ENCODE measurements at regions not wholly inside any gene's neighbourhood (a gene's known extent, or its start where the extent isn't known, plus 50 kb on each side); places are given as distances from the start of the nearest gene placed in this dataset.

DNA sequence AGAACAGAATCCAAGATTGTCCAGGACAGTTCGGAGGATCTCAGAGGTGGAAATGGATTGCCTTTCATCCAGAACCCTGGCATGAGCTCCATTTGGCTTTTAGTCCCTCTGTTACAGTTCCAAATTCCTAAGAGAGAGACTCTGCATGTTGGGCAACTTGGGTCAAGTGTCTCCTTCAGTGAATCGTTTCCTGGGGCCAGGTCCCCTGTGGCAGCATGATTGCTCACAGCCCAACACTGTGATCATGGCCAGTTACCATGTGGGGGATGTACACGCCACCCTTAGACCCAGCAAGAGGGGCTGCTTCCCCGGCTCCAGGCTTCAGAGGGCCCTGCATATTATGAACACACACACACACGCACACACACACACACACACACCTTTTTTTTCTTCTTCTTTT is 118.6 kb upstream of the GLI2 start:
- DNase-seq, result no peak

DNA sequence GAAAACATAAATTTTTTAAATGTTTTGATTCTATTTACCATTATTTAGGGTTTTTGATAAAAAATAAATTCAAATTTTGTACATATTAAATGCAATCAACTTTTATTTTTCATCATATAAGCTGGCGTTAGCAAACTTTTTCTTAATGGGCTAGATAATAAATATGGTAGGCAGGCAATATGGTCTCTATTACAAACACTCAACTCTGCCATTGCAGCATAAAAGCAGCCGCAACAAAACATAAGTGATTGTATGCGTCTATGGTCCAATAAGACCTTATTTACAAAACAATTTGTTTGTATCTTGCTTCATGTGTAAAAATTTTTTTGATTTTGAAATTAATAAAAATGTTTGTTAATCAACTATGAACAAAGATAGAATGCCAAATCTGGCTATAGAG is 116.8 kb upstream of the GLI2 start:
- DNase-seq, result no peak

GRCh38 chr2:120619579-120619978 is 116.1 kb upstream of the GLI2 start:
- DNase-seq, result no peak

- DNase-seq, result no peak
Measured at GRCh38 chr2:120620025-120620793, 115.5 kb upstream of the GLI2 start.

DNA sequence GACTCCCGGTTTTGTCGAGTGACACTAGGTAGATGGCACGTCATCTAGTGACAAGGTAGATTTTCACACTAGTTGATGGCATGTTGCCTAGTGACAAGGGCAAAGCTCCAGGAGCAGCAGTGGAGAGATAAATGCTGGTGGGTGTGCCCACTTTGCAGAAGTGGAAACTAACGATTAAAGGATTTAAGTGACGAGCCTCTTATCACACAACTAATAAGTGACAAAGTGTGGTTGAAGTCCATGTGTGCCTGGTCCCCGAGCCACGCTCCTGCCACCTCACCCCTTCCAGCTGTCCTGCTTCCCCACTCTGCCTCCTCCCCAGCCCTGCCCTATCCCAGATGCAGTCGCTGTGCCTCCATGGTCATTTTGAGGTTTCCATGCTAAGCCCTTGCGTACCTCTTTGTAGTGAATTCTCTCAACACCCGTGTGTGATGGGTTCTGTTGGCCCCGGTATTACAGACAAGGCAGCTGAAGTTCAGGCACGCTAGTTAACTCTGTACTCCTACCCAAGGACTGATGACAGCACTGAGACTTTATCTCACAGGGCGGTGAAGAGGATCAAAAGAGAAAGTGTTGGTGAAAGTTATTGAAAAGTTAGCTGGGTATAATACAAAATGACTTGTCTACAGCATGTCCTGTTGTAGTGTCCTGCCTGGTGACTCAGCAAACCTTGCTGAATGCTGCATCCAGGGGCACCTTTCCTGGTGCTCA is 113.4 kb upstream of the GLI2 start:
- DNase-seq, result no peak

DNA sequence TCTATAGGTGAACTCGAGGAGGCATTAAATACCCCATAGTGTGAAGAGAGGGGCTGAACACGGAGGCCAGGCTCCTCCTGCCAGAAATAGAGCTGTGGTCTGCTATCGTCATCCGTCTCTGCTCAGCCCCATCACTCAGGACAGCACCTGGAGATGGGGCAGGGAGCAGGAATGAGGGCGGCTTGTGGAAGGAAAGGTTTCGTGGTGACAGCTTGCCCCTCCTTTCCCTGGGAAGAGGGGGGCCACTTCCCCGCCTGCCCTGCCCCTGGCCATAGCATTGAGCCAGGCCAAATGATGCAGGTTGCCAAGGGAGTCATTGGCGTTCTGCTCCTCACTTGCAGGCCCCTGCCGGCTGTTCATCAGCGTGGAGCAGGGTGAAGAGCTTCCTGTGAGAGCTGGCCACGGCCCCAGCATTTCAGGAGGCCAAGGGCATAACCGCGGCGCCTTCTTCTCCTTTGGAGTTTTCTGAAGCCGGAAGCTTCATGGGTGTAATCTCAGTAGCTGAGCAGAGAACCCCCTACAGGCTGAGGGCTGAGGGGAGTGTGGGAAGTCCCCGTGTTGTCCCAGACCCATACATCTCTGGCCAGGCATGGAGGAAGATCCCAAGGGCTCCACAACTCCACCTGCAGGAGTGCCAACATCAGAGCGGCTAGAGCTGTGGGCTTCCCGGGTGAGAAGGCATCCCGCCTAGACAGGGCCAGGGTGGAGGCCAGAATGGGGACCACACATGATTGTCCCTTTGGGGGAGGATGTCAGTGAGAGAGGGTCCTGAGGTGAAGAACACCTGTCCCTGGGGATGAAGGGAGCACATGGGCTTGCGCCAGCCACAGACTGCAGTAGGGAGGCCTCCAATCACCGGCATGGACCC is 112.5 kb upstream of the GLI2 start:
- DNase-seq, result no peak

DNA sequence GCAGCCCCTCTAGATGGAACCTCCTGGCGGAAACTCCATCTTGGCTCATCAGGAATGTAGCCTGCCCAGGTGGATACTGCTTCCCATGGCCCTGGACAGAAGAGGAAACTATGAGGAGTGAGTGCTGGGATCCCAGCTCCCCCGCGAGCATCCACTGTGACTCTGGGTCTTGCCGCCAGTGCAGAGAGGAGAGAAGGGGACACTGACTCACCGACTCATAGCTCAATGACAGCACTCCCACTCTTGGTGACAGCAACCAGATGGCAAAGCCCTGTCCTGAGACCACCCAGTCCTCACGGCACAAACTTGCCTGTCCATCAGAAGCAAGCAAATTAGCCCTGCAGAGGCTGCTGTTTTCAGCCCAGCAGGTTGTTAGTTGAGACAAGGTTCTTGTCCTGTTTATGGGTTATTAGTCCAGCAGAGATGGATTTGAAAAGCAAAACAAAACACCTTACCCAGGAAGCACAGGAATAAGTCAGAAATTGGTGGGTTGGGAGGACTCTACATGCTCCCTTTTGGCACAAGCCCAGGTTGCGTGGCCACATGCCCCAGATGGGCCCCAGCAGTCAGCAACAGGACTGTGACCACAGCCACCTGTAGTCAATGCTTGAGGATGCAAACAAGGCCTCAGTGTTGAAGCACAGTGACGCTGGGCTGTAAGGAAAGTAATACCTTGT is 111.5 kb upstream of the GLI2 start:
- DNase-seq, result no peak

DNA sequence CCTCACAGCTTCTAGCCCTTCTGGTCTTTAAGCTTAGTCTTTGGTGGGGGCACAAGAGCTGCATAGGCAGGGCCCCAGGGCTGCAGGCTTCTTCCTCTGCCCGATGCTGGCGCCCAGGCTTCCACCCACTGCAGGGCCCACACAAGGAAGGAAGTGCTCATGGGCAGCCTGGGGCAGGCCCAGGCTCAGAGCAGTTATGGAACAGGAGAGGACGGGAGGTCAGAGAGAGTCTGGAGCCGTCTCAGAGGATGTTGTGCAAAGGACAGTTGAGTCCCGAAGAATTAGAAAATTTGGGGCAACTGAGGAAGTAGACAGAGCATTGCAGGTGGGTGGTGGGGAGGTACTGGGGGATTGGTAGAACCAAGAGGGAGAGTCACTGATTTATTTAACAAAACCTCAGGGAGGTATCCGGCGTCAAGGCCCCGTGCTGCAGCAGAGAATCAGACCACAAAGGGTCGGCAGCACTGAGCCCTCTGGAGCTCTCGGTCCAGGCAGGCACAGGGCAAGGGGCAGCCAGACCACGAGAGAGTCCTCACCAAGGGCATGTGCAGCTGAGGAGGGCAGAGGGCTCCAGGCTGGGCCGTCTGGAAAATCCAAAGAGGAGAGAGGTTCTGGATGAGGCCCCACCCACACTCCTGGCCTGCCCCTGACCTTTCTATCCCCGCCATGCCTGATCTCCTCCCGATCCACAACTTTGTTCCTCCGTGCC is 110.8 kb upstream of the GLI2 start:
- no peak for DNase-seq

GRCh38 chr2:120625865-120626560 is 109.7 kb upstream of the GLI2 start:
- peak; percentile 1 for DNase-seq

DNA sequence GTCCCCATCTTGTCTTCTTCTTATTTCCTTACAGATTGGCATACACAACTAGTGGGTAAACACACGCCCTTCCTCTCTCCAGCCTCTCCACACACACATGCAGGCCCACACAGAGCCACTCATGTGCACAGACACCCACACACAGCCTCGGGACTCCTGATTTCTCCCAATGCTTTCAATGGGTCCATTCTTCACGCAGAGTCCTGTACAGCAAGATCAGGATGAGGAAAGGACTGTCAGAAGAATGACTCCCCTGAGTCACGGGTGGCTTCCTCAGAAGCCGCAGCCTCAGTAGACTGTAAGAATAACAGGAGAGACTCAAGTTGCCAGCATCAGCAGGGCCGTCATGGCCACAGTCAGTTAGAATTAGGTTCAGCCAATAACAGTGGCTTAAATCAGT is 109.1 kb upstream of the GLI2 start:
- no peak for DNase-seq

GRCh38 chr2:120628248-120628647 is 107.4 kb upstream of the GLI2 start:
- DNase-seq, result no peak

DNA sequence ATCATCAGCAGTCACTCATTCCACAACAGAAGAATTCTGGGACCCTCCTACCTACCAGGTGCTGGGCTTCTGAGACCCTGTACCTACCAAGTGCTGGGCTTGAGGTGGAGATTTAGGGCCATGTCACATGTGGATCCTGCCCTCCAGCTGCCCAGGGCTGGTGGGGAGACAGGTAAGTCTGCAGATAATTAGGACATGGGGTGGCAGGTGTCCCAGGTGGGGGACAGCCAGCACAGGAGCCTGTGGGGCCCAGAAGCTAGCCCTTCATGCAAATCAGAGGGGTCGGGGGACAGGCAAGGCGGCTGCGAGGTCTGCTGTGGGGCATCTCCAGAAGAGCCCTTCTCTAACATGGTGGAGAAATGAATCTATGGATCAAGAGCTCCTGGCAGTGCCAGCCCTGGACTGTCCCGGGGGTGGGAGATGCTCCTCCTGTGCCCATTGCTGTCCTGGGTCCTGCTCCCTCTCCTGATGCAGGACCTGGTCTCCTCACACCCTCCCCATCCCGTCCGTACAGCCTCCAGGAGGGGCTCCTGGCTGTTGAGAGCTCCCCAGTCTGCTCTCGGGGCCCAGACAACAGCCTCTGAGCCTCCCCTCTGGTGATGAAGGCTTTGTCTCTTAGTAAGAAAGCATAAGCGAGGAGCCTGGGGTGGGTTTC is 106.3 kb upstream of the GLI2 start:
- DNase-seq, result no peak

GRCh38 chr2:120630031-120630701 is 105.5 kb upstream of the GLI2 start:
- no peak for DNase-seq

GRCh38 chr2:120631236-120631635 is 104.4 kb upstream of the GLI2 start:
- DNase-seq, result no peak

GRCh38 chr2:120631724-120632123 is 103.9 kb upstream of the GLI2 start:
- no peak for DNase-seq

- no peak for DNase-seq
Measured at GRCh38 chr2:120632796-120633646, 102.6 kb upstream of the GLI2 start.

DNA sequence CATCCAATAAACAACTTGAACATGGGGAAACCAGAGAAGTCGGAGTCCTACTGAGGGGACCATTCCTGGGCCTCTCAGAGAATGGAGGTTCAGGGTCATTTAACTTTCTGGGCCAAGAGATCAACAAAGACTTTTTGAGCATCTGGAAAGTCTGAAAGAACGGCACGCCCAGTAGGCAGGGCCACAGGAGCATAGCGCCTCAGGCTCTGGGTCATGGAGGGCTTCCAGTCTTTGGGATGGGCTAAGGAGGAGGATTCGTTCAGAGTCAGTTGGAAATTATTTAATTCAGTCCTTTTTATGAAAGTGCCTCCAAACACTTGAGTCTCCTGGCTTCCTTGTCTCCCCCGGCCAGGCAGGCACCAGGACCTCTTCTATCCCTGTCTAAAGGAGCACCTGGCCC is 101.1 kb upstream of the GLI2 start:
- DNase-seq, result no peak

GRCh38 chr2:120635146-120635545 is 100.5 kb upstream of the GLI2 start:
- DNase-seq, result no peak

- no peak for DNase-seq
Measured at GRCh38 chr2:120637847-120638246, 97.8 kb upstream of the GLI2 start.

- DNase-seq, result no peak
Measured at GRCh38 chr2:120638450-120638849, 97.2 kb upstream of the GLI2 start.
